ENCODE measurements at regions not wholly inside any gene's neighbourhood (a gene's known extent, or its start where the extent isn't known, plus 50 kb on each side); places are given as distances from the start of the nearest gene placed in this dataset.
A peak's percentile ranks its signal among the peaks of the same experiment; 100 is the strongest.
"Not testable (repeated sequence)": the region's sequence is repeated elsewhere in the genome, so short reads cannot be mapped to it uniquely, and the experiment has no call there.

DNA sequence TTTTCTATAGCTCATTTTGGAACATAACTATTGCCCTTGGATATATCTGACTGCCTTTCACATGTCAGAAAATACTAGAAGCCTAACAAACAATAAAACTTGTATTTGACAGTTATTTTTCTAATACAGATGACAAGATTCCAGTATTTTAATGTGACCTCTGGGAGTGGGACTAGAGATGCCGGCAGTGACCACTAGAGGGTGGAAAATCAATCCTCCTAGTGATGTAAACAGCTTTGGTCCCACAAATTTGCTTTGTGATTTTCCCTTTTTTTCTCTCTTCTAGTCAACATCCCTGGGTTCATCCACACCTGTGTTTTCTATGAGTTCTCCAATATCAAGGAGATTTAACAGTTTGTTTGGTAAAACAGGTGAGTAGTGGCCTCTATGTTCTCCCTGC, 615.1 kb downstream of the SPATA31A6 start:
- not testable (repeated sequence) for H3K27ac Mint-ChIP-seq; DNase-seq (ENCODE audit: extremely low spot score, unreplicated experiment); H3K36me3 Mint-ChIP-seq; H3K4me1 Mint-ChIP-seq (ENCODE audit: unreplicated experiment); H3K9me3 Mint-ChIP-seq; H3K4me3 Mint-ChIP-seq
- TF ChIP-seq, protein P1, sequence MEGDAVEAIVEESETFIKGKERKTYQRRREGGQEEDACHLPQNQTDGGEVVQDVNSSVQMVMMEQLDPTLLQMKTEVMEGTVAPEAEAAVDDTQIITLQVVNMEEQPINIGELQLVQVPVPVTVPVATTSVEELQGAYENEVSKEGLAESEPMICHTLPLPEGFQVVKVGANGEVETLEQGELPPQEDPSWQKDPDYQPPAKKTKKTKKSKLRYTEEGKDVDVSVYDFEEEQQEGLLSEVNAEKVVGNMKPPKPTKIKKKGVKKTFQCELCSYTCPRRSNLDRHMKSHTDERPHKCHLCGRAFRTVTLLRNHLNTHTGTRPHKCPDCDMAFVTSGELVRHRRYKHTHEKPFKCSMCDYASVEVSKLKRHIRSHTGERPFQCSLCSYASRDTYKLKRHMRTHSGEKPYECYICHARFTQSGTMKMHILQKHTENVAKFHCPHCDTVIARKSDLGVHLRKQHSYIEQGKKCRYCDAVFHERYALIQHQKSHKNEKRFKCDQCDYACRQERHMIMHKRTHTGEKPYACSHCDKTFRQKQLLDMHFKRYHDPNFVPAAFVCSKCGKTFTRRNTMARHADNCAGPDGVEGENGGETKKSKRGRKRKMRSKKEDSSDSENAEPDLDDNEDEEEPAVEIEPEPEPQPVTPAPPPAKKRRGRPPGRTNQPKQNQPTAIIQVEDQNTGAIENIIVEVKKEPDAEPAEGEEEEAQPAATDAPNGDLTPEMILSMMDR (conservative IDR thresholded peaks at IDR 0.05) = peak; percentile 58
- H3K27me3 Mint-ChIP-seq = peaks cover 12% of the 10 kb centered on the region

DNA sequence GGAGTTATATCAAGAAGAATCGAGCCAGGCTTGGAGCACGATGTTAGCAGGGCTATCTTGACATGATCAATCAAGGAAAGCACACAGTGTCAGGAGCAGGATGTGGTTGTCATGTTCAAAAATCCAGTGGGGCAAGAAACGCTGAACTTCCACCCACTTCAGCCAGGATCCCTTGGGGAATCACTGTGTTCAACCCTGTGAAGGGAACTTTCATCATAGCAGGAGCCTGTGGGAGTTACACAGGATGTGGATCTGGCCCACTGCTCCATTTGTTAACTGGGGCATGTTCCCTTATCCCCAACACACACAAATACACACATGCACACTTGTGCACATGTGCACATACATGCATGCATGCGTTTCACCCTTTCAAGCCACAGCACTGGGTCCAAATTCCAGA, 619.3 kb downstream of the SPATA31A6 start:
- H3K4me3 Mint-ChIP-seq; DNase-seq (ENCODE audit: extremely low spot score, unreplicated experiment); H3K27ac Mint-ChIP-seq; H3K36me3 Mint-ChIP-seq; H3K4me1 Mint-ChIP-seq (ENCODE audit: unreplicated experiment); H3K9me3 Mint-ChIP-seq: not testable (repeated sequence)
- H3K27me3 Mint-ChIP-seq = peaks cover 40% of the 10 kb centered on the region

DNA sequence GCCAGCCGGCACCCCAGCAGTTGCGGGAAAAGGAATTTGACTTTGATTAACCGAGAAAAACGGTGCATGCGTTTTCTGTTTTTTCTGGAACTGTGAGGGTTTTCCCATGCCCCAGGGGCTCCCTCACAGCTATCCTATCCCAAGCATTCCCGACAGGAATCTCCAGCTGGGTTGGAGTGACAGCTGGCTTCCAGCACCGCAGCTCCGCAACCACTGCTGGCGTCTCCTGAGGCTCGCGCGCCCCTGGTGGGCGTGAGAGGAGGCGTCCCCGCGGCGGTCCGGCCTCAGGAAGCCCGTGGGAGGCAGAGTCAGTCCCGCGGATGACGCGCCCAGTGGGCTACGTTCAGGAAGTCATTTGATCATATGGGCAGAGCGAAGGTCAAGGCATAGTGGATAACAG, 623.2 kb downstream of the SPATA31A6 start:
- H3K36me3 Mint-ChIP-seq; H3K4me3 Mint-ChIP-seq; H3K27ac Mint-ChIP-seq; DNase-seq (ENCODE audit: extremely low spot score, unreplicated experiment); H3K9me3 Mint-ChIP-seq; H3K4me1 Mint-ChIP-seq (ENCODE audit: unreplicated experiment): not testable (repeated sequence)
- TF ChIP-seq, protein P1 (conservative IDR thresholded peaks at IDR 0.05) = peak; percentile 54
- H3K27me3 Mint-ChIP-seq = peaks cover 37% of the 10 kb centered on the region

DNA sequence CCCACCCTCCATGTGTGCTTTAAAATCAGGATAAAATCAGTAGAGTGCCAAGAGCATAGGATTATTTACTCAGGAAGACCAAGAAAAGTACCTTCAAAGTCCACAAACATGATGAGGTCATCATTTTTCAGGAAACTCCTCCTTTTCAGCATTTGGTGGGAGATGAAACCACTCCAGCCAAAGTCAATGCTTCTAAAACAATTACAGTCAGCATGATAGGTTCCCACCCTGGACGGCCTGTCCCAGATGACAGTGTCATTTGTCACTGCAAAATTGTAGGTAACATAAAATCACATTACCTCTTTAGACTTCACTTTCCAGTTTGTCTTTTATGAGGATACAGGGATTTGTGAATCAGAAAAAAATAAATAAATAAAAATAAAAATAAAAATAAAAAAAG, 638.0 kb downstream of the SPATA31A6 start:
- H3K27ac Mint-ChIP-seq; H3K27me3 Mint-ChIP-seq; H3K4me3 Mint-ChIP-seq; DNase-seq (ENCODE audit: extremely low spot score, unreplicated experiment); H3K4me1 Mint-ChIP-seq (ENCODE audit: unreplicated experiment); H3K36me3 Mint-ChIP-seq; H3K9me3 Mint-ChIP-seq: not testable (repeated sequence)

DNA sequence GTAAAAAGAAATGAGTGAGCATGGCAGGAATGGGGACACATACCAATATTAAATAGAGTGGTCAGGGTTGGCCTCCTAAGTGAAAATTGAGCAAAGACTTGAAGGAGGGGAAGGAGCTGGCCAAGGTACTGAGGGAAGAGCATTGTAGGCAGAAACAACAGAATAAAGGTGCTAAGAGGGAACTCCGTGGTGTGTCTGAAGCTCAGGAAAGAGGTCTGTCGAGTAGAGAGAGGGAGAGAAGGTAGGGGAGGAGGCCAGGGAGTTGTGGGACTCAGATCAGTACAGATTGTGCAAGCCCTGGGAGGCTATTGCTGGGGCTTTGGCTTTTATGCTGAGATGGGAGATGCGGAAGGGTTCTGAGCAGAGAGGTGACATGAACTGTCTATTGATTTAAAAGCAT, 664.7 kb downstream of the SPATA31A6 start:
- H3K4me1 Mint-ChIP-seq (ENCODE audit: unreplicated experiment); DNase-seq (ENCODE audit: extremely low spot score, unreplicated experiment); H3K9me3 Mint-ChIP-seq; H3K36me3 Mint-ChIP-seq; H3K27ac Mint-ChIP-seq; H3K27me3 Mint-ChIP-seq; H3K4me3 Mint-ChIP-seq: not testable (repeated sequence)

DNA sequence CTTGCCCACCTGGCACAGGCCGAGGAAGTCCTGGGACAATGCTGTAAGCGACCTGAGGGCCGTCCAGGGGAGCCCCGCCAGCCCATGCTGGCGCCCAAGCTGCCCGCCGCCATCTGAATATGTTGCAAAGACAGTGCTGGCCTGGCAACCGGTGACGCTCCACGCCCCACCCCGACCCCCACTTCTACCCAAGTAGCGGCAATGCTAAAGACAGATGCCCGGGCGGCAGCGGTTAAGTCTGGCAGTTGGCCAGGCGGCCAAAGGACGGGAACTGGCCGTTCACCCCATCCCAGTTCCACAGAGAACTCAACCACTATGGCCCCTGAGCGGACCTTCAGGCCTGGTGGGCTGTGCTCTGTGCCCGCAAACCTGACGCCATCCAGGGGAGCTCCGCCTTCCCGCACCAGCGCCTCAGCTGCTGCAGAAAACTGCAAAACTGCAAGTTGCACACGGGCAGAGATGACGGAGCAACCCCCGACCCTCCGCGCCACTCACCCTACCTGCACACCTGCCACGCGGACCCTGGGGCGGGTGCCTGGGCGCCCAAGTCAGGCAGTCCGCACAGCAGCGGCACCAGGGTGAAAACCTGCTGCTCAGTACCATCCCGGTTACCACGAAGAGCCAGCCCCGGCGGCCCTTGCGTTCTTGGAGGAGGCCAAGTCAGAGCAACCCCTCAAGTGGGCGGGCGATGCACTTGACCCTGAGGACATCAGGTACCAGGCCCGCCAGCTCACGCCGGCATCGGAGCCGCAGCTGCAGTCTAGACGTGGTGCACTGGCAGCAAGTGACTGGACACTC, 667.6 kb downstream of the SPATA31A6 start:
- not testable (repeated sequence) for H3K4me3 Mint-ChIP-seq; H3K4me1 Mint-ChIP-seq (ENCODE audit: unreplicated experiment); H3K27me3 Mint-ChIP-seq; H3K36me3 Mint-ChIP-seq; DNase-seq (ENCODE audit: extremely low spot score, unreplicated experiment); H3K27ac Mint-ChIP-seq; H3K9me3 Mint-ChIP-seq

DNA sequence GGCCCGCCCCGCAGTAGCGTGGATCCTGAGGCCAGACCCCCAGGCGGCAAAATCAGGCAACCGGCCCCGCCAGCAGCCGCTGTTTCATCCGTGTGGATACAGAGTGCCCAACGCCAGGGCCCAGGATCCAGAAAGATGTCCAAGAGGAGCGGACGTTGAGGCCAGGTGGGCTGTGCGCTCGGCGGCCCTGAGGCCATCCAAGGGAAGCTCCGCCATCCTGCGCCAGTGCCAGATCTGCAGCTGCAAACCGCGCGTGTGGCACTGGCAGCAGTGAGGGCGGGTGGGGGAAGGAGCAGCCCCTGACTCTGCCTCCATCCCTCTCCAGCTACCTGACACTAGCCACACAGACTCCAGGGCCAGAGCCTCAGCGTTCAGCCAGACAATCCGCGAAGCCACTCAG, 668.2 kb downstream of the SPATA31A6 start:
- not testable (repeated sequence) for H3K36me3 Mint-ChIP-seq; H3K27me3 Mint-ChIP-seq; H3K4me3 Mint-ChIP-seq; H3K4me1 Mint-ChIP-seq (ENCODE audit: unreplicated experiment); H3K27ac Mint-ChIP-seq; DNase-seq (ENCODE audit: extremely low spot score, unreplicated experiment); H3K9me3 Mint-ChIP-seq

DNA sequence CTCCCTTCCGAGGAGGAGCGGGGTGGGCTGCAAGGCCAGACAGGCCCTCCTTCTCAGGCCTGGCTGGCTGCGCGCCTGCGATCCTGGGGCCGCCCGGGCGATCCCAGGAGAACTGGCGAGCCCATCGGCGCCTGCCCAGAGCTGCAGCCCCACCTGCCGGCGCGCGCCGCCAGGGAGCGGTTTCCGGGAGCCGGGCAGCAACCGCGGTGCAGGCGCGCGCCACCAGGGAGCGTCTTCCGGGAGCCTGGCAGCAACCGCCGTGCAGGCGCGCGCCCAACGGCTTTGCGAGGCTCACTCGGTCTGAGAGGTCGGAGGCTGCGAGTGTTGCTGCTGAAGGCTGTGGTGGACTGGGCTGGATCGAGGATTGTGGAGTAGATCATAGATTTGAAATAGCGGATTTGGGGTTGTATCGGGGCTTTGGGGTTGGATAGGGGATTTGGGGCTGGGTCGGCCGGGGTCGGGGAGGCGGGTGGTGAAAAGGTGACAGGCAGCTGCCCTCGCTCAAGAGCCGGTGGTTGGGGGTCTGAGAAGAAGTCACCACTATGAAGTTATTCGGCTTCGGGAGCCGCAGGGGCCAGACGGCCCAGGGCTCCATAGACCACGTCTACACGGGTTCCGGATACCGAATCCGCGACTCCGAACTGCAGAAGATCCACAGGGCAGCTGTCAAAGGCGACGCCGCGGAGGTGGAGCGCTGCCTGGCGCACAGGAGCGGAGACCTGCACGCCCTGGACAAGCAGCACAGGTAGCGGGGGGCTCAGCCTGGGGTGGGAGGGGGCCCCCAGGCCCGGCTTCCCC, 668.9 kb downstream of the SPATA31A6 start:
- not testable (repeated sequence) for H3K4me1 Mint-ChIP-seq (ENCODE audit: unreplicated experiment); DNase-seq (ENCODE audit: extremely low spot score, unreplicated experiment); H3K36me3 Mint-ChIP-seq; H3K27ac Mint-ChIP-seq; H3K27me3 Mint-ChIP-seq; H3K9me3 Mint-ChIP-seq
- TF ChIP-seq, protein P1 (conservative IDR thresholded peaks at IDR 0.05) = peak; percentile 48
- peak overlapping the region; percentile 87 for H3K4me3 Mint-ChIP-seq

DNA sequence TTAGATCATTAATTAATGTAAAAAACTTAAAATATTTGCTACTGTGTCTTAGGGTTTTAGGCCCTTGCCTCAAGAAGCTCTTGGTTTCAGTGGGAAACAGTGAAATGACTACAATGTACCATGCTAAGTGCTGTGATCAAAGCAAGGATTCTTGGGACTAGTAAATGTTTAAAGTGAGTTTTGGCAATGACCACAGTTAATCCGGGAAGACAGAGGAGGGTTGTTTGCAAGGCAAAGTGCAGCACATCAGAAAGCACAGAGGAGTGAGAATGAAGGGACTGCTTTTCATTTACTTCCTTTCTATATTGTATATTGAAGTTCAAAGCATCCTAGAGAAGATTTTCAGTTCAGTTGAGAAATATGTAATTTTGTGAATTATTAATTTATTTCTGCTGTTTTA, 676.7 kb downstream of the SPATA31A6 start:
- H3K9me3 Mint-ChIP-seq; DNase-seq (ENCODE audit: extremely low spot score, unreplicated experiment); H3K4me1 Mint-ChIP-seq (ENCODE audit: unreplicated experiment); H3K4me3 Mint-ChIP-seq; H3K36me3 Mint-ChIP-seq; H3K27me3 Mint-ChIP-seq; H3K27ac Mint-ChIP-seq: not testable (repeated sequence)

DNA sequence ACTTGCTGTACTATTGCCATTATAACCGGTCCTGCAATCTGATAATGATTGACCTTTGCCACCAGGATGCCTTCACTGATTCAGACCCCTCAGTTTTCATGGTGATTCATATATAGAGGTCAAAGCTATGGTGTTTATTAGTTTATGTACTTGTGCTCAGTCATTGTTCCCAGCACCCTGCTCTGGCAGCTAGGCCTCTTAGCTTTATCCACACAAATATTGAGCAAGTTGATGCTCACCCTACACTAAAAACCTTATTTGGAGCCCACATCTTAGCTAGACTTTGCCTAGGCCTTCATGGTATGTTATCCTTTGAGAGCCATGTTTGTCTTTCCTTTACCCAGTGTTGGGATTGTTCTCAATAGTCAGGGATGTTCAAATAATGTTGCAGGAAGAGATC, 679.0 kb downstream of the SPATA31A6 start:
- H3K9me3 Mint-ChIP-seq; H3K36me3 Mint-ChIP-seq; H3K4me1 Mint-ChIP-seq (ENCODE audit: unreplicated experiment); H3K27me3 Mint-ChIP-seq; DNase-seq (ENCODE audit: extremely low spot score, unreplicated experiment); H3K4me3 Mint-ChIP-seq; H3K27ac Mint-ChIP-seq: not testable (repeated sequence)
